Tibial nerve (tissue), 4 donors: ENCODE measurements at regions not wholly inside any gene's neighbourhood (a gene's known extent, or its start where the extent isn't known, plus 50 kb on each side); places are given as distances from the start of the nearest gene placed in this dataset.

ENCODE experiments used
- CTCF ChIP-seq, 5 experiments: fragments of 200-600 bp in 3 of 5; fragments of 450-650 bp in 2 of 5; sonication (generic) in 3 of 5; IDR thresholded peaks; one replicate each; pipeline ENCODE4 v1.5.1; 2016 to 2019; ENCODE audit warnings: antibody characterized with exemption in 5 of 5, mild to moderate bottlenecking in 3 of 5, moderate library complexity in 2 of 5
- EP300 ChIP-seq, 2 donors: sonication (generic); formaldehyde crosslinking; IDR thresholded peaks; one replicate each; pipeline ENCODE4 v1.6.1; 2017; ENCODE audit warnings: antibody characterized with exemption in 2 of 2, mild to moderate bottlenecking in 1 of 2

DNA sequence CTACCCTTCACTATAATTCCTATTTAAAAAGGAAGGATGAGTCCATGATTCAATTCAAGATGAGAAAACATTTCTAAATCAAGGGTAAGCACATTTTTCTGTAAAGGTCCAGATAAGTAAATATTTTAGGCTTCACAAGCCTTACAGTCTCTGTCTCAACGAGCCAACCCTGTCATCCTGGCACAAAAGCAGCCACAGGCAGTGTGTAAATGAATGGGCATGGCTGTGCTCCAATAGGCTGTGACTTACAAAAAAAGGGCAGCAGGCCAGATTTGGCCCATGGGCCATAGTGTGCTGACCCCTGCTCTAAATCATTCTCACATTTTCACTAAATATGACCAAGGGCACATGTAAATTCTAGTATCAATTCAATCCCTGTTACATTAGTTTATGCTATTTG is 200.4 kb downstream of the WNT5A start:
- TF ChIP-seq EP300 (IDR thresholded peaks at IDR 0.05) (no peak), CTCF (IDR thresholded peaks at IDR 0.05) (no peak)
